RPMI7951 (cell line): ENCODE measurements at regions not wholly inside any gene's neighbourhood (a gene's known extent, or its start where the extent isn't known, plus 50 kb on each side); places are given as distances from the start of the nearest gene placed in this dataset.

ENCODE experiments used
- DNase-seq: peaks from one replicate; pipeline ENCODE4 v3.0.0-alpha.2; 2012; ENCODE audit warnings: low read depth

- peak; percentile 71 for DNase-seq
Measured at GRCh38 chr2:37471994-37472393, 127.6 kb downstream of the QPCT start.

- peak; percentile 59 for DNase-seq
Measured at GRCh38 chr2:37472959-37473358, 128.5 kb downstream of the QPCT start.

- DNase-seq = no peak
Measured at GRCh38 chr2:37476411-37476810, 132.0 kb downstream of the QPCT start.

- DNase-seq = no peak
Measured at GRCh38 chr2:37477921-37478320, 133.5 kb downstream of the QPCT start.

- DNase-seq = no peak
Measured at GRCh38 chr2:37481244-37481643, 136.8 kb downstream of the QPCT start.

- DNase-seq = no peak
Measured at GRCh38 chr2:37489041-37489456, 144.6 kb downstream of the QPCT start.

- no peak for DNase-seq
Measured at GRCh38 chr2:37489536-37489935, 145.1 kb downstream of the QPCT start.

- no peak for DNase-seq
Measured at GRCh38 chr2:37493425-37493824, 149.0 kb downstream of the QPCT start.

- DNase-seq = no peak
Measured at GRCh38 chr2:37499113-37499512, 154.7 kb downstream of the QPCT start.

GRCh38 chr2:37500031-37500430 is 155.6 kb downstream of the QPCT start:
- peak; percentile 64 for DNase-seq

- DNase-seq = no peak
Measured at GRCh38 chr2:37501113-37501512, 156.7 kb downstream of the QPCT start.

GRCh38 chr2:37506407-37507050 is 162.1 kb downstream of the QPCT start:
- DNase-seq = peak; percentile 70

GRCh38 chr2:37507051-37507410 is 162.6 kb downstream of the QPCT start:
- DNase-seq = peak; percentile 15

- no peak for DNase-seq
Measured at GRCh38 chr2:37507703-37508102, 163.3 kb downstream of the QPCT start.

GRCh38 chr2:37512971-37513370 is 158.5 kb downstream of the CDC42EP3 start:
- no peak for DNase-seq

GRCh38 chr2:37523814-37524362 is 147.6 kb downstream of the CDC42EP3 start:
- peak; percentile 71 for DNase-seq

GRCh38 chr2:37526323-37526722 is 145.1 kb downstream of the CDC42EP3 start:
- peak; percentile 33 for DNase-seq

- no peak for DNase-seq
Measured at GRCh38 chr2:37526856-37527255, 144.6 kb downstream of the CDC42EP3 start.

GRCh38 chr2:37527361-37527760 is 144.1 kb downstream of the CDC42EP3 start:
- no peak for DNase-seq

- DNase-seq = peak; percentile 4
Measured at GRCh38 chr2:37529830-37530415, 141.5 kb downstream of the CDC42EP3 start.

- DNase-seq = no peak
Measured at GRCh38 chr2:37532503-37532902, 138.9 kb downstream of the CDC42EP3 start.

- no peak for DNase-seq
Measured at GRCh38 chr2:37537316-37537715, 134.1 kb downstream of the CDC42EP3 start.

GRCh38 chr2:37541516-37541915 is 129.9 kb downstream of the CDC42EP3 start:
- no peak for DNase-seq
